HG03558 (cell line): ENCODE measurements at regions not wholly inside any gene's neighbourhood (a gene's known extent, or its start where the extent isn't known, plus 50 kb on each side); places are given as distances from the start of the nearest gene placed in this dataset.

Source experiments
- ATAC-seq: cut with Tn5 transposase; IDR thresholded peaks from one replicate; pipeline ENCODE4 v1.9.1; 2021; ENCODE audit warnings: moderate number of reproducible peaks; ENCODE audit not compliant: unreplicated experiment; ENCODE audit errors: extremely low read depth

DNA sequence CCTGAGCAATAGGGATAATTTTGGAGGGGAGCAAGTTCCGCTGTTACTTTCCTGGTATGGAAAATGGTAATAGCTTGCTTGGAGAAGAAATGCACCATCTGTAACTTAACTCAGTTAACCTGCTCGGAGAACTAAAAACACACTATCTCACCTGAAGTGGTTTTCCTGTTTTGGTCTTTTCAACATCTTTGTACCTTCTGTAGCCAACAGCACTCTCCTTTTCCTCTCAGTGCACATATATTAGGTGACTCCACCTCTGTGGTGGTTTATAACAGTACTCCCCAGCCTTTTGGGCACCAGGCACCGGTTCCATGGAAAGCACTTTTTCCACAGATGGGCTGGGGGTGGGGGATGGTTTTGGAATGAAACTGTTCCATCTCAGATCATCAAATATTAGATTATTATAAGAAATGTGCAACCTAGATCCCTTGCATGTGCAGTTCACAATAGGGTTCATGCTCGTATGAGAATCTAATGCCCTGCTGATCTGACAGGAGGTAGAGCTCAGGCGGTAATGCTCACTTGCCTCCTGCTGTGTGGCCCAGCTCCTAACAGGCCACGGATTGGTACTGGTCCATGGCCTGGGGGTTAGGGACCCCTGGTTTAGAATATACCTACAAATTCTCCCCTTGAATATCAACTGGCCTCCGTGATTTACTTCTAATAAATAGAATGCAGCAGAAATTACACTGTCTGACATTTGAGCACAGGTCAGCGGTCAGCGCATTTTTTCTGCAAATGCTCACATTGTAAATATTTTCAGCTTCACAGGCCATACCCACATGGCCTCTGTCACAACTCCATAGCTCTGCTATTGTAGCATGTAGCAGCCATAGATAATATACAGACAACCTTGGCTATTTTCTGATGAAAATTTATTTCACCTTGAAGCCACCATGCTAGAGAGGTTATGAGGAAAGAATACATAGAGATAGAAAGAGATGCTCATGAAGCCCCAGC is 83.8 kb upstream of the SUCLG2 start:
- ATAC-seq, result no peak

DNA sequence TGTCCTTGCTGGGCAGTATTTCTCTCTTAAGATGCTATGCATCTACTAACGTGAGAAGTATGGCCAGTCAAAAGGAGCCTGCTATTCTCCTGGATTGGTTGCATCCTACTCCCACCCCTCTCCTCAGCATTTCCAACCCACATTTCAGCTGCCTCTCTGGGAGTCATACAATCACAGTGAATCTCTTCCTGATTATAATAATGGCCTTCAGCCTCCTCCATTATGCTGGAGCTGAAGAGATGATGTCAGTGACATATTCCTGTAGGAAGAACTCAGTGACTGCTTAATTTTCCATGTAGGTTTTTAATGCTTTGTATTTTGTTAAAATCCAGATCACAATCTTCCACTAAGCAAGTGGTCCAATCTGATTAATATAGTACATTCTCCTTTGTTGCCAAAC is 82.7 kb upstream of the SUCLG2 start:
- ATAC-seq, result no peak

DNA sequence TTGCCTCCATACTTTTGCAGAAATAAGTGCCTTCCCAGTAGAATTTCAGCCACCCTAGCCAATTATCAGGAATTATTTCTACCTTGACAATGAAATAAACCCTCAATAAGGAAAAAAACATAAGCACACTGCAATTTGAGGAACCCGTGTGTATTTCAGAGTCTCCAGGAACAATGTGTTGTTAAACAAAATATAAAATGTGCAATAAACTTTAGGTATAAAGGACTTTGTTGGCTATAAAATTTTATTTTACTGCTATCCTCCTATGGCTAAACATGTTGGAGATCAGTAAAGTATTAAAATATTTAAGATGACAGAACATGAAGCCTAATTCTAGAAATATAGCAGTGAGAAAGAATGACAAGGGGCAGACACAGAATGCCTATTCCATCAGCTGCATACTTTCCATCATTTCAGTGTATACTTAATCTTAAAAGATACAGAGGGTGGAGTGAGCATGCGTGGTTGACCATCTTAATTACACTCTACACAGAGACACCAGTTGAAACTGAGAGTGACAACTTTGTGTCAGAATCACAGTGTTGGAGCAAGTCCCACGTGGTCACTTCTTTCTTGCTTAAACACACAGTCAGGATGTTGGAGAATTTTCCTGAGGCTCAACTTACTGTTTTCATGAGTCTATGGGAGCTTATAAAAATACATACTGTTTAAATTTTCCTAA is 79.0 kb upstream of the SUCLG2 start:
- no peak for ATAC-seq

DNA sequence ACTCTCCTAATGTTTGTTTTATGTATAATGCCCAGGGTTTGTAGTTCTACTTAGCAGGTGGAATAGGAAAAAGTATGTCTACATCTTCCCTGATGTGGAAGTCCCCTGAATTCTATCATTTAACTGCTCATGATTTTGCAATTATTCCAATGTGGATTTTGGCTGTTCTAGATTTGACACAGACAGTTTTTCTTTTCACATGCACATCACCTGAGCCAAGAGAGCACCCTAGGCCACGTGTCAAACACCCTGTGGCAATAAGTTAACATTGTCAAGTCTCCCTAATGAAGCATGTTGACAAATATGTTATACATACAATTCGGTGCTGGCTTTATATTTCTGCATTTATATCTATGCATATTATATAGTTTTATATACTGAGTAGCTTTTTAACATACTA is 70.0 kb upstream of the SUCLG2 start:
- no peak for ATAC-seq

DNA sequence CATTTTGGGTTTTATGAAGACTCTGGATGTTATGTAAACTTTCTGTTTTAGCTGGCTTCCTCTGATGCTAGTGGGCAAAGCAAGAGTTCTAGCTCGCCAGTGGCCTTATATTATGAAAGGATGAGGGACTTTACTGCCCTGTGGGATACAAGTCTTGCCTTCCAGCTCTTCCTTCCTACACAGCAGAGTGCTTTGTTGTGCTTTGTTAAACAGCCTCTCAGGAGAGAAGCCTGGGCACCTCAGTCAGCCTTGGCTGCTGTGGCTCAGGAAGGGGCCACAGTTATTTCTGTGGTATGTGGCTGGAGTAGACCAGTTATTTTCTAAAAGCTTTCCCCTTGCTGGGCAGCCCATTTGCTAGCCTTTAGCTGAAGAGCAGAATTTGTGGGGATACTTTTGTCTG is 69.5 kb upstream of the SUCLG2 start:
- no peak for ATAC-seq

DNA sequence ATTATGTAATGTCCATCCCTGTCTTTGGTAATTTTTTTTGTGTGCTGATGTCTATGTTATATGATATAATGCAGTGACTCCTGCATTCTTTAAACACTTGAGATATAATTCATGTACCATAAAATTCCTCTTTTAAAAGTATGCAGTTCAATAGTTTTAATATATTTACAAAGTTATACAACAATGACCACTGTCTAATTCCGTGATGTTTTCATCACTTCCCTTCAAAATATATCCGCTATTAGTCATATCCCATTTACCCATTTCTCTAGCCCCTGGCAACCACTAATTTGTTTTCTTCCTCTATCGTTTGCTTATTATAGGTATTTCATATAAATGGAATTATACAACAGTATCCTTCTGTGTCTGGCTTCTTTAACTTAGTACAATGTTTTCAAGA is 64.9 kb upstream of the SUCLG2 start:
- no peak for ATAC-seq

DNA sequence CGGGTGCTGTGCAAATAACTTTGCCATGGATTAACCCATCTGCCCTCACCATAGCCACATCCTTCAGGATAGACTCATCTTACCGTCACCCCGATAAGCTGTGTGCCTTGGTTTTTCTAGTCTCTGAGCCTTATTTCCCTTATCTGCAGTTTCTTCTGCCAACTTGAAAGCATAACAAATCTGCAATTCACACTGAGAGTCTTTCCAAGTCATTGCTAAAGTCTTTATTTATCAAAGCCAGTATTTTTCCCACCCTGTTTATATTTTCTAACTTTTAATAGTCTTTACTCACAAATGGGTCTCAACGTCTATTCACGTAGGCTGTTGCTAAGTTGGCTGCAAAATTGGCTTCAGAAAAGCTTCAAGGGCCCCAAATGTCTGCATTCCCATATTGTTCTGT is 61.6 kb upstream of the SUCLG2 start:
- no peak for ATAC-seq

DNA sequence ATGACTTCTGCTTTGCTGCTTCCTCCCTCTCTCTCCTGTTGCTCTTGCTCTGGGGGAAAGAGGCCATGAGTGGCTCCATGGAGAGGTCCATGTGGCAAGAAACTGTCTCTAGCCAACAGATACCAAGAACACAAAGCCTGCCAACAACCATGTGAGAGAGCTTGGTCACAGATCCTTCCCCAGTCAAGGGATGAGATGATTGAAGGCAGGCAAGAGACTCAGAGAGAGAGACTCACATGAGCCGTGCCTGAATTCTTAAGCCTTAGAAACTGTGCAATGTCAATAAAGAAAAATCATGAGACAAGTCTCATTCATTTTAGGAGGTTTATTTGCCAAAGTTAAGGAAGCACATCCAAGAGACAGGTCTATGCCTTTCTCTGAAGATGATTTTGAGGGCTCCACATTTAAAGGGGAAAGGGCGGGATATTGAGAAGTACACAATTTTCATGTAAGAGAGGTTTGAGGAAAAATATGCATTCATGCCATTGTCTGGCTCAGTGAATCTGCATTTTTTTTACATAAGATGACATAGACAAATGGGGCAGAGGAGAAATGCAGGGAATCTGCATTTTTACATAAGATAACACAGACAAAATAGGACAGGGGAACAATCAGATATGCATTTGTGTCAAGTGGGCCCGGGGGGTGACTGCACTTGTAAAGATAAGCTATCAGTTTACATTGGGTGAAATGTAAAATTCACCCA is 59.5 kb upstream of the SUCLG2 start:
- no peak for ATAC-seq

DNA sequence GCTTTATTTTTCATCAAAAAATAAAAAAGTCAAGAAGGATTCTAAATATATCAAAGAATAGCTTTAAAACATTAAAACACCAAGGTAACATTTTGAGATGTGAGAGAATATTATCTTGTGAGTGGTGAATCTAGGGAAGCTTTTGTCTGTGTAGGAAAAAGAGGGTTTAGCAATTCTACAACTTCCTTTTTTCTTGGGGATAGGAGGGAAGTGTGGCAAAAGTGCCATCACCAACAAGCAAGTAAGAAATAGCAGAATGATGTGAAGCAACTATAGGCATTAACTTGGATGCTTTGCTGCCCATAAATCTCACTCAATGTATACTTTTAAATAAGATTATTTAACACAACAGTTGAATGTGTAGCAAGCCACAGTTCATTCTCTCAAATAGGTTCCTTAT is 57.8 kb upstream of the SUCLG2 start:
- no peak for ATAC-seq

DNA sequence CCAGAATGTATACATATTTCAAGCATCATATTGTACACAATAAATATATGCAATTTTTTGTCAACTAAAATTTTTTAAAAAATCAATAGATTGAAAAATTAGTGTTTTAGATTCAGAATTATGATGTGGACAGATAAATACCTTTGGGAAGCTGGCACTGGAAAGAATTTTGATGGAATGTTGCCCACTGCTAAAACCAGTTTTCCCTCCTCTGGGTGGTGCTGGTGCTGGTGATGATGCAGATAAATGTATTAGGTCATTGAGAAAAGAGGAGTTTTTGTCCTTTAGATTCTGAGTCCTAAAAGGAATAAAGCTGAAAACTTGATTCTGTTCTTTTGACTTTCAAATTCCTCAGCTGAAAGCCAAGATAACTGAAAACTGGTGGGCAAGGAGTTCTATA is 56.0 kb upstream of the SUCLG2 start:
- ATAC-seq, result no peak

DNA sequence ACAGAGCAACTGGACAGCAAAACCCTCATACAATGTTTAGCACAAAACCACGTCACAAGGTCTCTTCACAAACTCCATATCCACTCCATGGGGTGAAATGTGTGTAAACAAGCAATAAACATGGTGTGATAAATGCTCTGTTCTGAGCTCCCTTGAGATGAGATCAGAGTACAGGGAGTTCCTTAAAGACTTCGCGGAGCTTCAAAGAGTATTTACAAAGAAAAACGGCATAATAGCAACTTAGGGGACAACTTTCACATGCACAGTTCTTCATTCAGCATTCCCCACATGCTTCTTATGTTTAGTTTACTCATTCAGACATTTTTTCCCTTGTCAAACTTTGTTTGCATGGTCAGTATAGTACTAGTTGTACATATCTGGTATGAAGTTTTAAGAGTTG is 52.5 kb upstream of the SUCLG2 start:
- no peak for ATAC-seq

DNA sequence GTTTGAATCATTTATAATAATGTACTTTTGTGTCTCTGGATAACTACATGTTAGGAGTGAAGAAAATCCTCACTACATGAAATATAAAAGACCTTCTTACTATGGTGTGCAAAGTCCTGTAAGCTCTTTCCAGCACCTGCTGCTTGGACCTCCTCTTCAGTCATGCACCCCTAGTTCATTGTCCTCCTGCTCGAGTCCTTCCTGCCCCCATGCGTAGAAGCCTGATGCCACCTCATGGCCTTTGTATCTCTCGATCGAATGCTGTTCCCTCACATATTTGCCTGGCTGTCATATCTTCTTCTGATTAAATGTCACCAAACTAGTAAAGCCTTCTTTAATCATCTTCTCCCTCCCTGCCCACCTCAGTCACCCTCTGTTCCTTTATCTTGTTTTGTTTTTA is 49.9 kb upstream of the SUCLG2 start:
- no peak for ATAC-seq
